GM23338 (cell line): ENCODE measurements at regions not wholly inside any gene's neighbourhood (a gene's known extent, or its start where the extent isn't known, plus 50 kb on each side); places are given as distances from the start of the nearest gene placed in this dataset.

Experiments
- ATAC-seq: fragments of 200-7000 bp; cut with Tn5 transposase; 3 replicates; pipeline ENCODE4 v1.9.1; 2020
- DNase-seq: peaks from one replicate; pipeline ENCODE4 v3.0.0-alpha.2; 2015; ENCODE audit warnings: low spot score
- H2AFZ ChIP-seq: fragments of 200-600 bp; sonication (generic); 2 replicates; pipeline ENCODE4 v1.8.0; 2016; ENCODE audit warnings: antibody characterized with exemption, mild to moderate bottlenecking, moderate library complexity
- H3F3A ChIP-seq: fragments of 200-600 bp; sonication (generic); replicated peaks from 2 replicates; pipeline ENCODE4 v1.8.0; 2017; ENCODE audit warnings: antibody characterized with exemption, mixed run types, low read depth
- H3K27ac ChIP-seq: fragments of 200-600 bp; sonication (generic); 2 replicates; pipeline ENCODE4 v1.6.1; 2016; ENCODE audit warnings: low read depth
- H3K27me3 ChIP-seq: fragments of 200-600 bp; sonication (generic); 2 replicates; pipeline ENCODE4 v1.8.0; 2016; ENCODE audit warnings: mild to moderate bottlenecking, mixed run types, moderate library complexity; ENCODE audit not compliant: insufficient read depth
- H3K36me3 ChIP-seq: fragments of 200-600 bp; sonication (generic); 2 replicates; pipeline ENCODE4 v1.8.0; 2016; ENCODE audit warnings: mild to moderate bottlenecking; ENCODE audit not compliant: insufficient read depth
- H3K4me1 ChIP-seq: fragments of 200-600 bp; sonication (generic); 2 replicates; pipeline ENCODE4 v1.8.0; 2016; ENCODE audit warnings: mild to moderate bottlenecking, moderate library complexity; ENCODE audit not compliant: insufficient read depth
- H3K4me2 ChIP-seq: fragments of 200-600 bp; sonication (generic); 2 replicates; pipeline ENCODE4 v1.7.1; 2017; ENCODE audit warnings: mixed run types
- H3K4me3 ChIP-seq: fragments of 200-600 bp; sonication (generic); 2 replicates; pipeline ENCODE4 v1.6.1; 2016; ENCODE audit warnings: mixed run types
- H3K79me2 ChIP-seq: fragments of 200-600 bp; sonication (generic); replicated peaks from 2 replicates; pipeline ENCODE4 v1.8.0; 2017; ENCODE audit warnings: mild to moderate bottlenecking; ENCODE audit not compliant: insufficient read depth
- H3K9me2 ChIP-seq: fragments of 200-600 bp; sonication (generic); 2 replicates; pipeline ENCODE4 v1.8.0; 2017; ENCODE audit not compliant: insufficient read depth
- H4K20me1 ChIP-seq: fragments of 200-600 bp; sonication (generic); replicated peaks from 2 replicates; pipeline ENCODE4 v1.8.0; 2017; ENCODE audit warnings: mild to moderate bottlenecking; ENCODE audit not compliant: insufficient read depth
- H3K27ac Mint-ChIP-seq: 2 replicates; pipeline ENCODE4 v1.8.0; 2020; ENCODE audit warnings: inconsistent platforms, mild to moderate bottlenecking, moderate library complexity, mixed read lengths
- H3K27me3 Mint-ChIP-seq: 3 replicates; pipeline ENCODE4 v1.8.0; 2022; ENCODE audit warnings: low read depth, mild to moderate bottlenecking, moderate library complexity, mixed read lengths, inconsistent platforms; ENCODE audit not compliant: insufficient read depth, poor library complexity
- H3K36me3 Mint-ChIP-seq: 3 replicates; pipeline ENCODE4 v1.8.0; 2021; ENCODE audit warnings: low read depth, mild to moderate bottlenecking, inconsistent platforms, moderate library complexity, mixed read lengths
- H3K4me1 Mint-ChIP-seq: 3 replicates; pipeline ENCODE4 v1.8.0; 2020; ENCODE audit warnings: mild to moderate bottlenecking, inconsistent platforms, mixed read lengths
- H3K4me3 Mint-ChIP-seq: 3 replicates; pipeline ENCODE4 v1.8.0; 2021; ENCODE audit warnings: moderate library complexity, mild to moderate bottlenecking, inconsistent platforms, mixed read lengths
- H3K9me3 Mint-ChIP-seq: 3 replicates; pipeline ENCODE4 v1.8.0; 2020; ENCODE audit warnings: moderate library complexity, mild to moderate bottlenecking, inconsistent platforms, mixed read lengths
- EZH2phosphoT487 ChIP-seq: fragments of 200-600 bp; sonication (generic); IDR thresholded peaks from one replicate; pipeline ENCODE4 v1.8.1; 2018; ENCODE audit warnings: antibody characterized with exemption; ENCODE audit not compliant: unreplicated experiment
- NANOG ChIP-seq: IDR thresholded peaks from 2 replicates; pipeline ENCODE4 v1.6.1; 2016; ENCODE audit warnings: antibody characterized with exemption, borderline replicate concordance
- POLR2AphosphoS5 ChIP-seq: IDR thresholded peaks from 2 replicates; pipeline ENCODE4 v1.6.1; 2016; ENCODE audit warnings: antibody characterized with exemption, low read depth
- STAT1 ChIP-seq: IDR thresholded peaks from one replicate; pipeline ENCODE4 v1.6.1; 2016; ENCODE audit warnings: antibody characterized with exemption; ENCODE audit not compliant: unreplicated experiment
- TF ChIP-seq, protein P1 (sequence below): fragments of 250-450 bp; sonication (Bioruptor Pico); IDR thresholded peaks from 2 replicates; pipeline ENCODE4 v1.5.0; 2020; ENCODE audit warnings: mild to moderate bottlenecking, moderate library complexity
- TF ChIP-seq, protein P2 (sequence below): IDR thresholded peaks from one replicate; pipeline ENCODE4 v1.6.1; 2018; ENCODE audit warnings: antibody characterized with exemption; ENCODE audit not compliant: unreplicated experiment

DNA sequence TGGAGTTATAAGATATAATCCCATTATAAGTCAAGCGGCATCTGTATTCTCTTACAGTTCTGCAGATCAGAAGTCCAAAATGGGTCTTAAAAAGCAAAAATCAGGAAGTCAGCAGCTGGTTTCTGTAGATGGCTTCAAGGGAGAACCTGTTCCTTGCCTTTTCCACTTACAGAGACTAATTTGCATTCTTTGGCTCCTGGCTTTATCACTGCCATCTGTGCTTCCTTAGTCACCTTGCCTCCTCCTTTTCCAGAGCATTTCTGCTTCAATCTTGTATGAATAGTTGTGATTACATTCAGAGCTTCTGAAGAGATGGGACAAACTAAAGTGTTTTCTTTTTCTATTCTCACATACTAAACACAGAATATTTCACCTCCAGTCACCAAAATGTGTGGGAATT lies 647.3 kb upstream of the GRAMD2B start (continued):
- TF ChIP-seq, protein P1, sequence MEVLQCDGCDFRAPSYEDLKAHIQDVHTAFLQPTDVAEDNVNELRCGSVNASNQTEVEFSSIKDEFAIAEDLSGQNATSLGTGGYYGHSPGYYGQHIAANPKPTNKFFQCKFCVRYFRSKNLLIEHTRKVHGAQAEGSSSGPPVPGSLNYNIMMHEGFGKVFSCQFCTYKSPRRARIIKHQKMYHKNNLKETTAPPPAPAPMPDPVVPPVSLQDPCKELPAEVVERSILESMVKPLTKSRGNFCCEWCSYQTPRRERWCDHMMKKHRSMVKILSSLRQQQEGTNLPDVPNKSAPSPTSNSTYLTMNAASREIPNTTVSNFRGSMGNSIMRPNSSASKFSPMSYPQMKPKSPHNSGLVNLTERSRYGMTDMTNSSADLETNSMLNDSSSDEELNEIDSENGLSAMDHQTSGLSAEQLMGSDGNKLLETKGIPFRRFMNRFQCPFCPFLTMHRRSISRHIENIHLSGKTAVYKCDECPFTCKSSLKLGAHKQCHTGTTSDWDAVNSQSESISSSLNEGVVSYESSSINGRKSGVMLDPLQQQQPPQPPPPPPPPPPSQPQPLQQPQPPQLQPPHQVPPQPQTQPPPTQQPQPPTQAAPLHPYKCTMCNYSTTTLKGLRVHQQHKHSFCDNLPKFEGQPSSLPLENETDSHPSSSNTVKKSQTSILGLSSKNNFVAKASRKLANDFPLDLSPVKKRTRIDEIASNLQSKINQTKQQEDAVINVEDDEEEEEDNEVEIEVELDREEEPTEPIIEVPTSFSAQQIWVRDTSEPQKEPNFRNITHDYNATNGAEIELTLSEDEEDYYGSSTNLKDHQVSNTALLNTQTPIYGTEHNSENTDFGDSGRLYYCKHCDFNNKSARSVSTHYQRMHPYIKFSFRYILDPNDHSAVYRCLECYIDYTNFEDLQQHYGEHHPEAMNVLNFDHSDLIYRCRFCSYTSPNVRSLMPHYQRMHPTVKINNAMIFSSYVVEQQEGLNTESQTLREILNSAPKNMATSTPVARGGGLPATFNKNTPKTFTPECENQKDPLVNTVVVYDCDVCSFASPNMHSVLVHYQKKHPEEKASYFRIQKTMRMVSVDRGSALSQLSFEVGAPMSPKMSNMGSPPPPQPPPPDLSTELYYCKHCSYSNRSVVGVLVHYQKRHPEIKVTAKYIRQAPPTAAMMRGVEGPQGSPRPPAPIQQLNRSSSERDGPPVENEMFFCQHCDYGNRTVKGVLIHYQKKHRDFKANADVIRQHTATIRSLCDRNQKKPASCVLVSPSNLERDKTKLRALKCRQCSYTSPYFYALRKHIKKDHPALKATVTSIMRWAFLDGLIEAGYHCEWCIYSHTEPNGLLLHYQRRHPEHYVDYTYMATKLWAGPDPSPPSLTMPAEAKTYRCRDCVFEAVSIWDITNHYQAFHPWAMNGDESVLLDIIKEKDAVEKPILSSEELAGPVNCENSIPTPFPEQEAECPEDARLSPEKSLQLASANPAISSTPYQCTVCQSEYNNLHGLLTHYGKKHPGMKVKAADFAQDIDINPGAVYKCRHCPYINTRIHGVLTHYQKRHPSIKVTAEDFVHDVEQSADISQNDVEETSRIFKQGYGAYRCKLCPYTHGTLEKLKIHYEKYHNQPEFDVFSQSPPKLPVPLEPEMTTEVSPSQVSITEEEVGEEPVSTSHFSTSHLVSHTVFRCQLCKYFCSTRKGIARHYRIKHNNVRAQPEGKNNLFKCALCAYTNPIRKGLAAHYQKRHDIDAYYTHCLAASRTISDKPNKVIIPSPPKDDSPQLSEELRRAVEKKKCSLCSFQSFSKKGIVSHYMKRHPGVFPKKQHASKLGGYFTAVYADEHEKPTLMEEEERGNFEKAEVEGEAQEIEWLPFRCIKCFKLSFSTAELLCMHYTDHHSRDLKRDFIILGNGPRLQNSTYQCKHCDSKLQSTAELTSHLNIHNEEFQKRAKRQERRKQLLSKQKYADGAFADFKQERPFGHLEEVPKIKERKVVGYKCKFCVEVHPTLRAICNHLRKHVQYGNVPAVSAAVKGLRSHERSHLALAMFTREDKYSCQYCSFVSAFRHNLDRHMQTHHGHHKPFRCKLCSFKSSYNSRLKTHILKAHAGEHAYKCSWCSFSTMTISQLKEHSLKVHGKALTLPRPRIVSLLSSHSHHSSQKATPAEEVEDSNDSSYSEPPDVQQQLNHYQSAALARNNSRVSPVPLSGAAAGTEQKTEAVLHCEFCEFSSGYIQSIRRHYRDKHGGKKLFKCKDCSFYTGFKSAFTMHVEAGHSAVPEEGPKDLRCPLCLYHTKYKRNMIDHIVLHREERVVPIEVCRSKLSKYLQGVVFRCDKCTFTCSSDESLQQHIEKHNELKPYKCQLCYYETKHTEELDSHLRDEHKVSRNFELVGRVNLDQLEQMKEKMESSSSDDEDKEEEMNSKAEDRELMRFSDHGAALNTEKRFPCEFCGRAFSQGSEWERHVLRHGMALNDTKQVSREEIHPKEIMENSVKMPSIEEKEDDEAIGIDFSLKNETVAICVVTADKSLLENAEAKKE, result no peak
- TF ChIP-seq EZH2phosphoT487 (no peak), NANOG (no peak), POLR2AphosphoS5 (no peak)
- TF ChIP-seq, protein P2, sequence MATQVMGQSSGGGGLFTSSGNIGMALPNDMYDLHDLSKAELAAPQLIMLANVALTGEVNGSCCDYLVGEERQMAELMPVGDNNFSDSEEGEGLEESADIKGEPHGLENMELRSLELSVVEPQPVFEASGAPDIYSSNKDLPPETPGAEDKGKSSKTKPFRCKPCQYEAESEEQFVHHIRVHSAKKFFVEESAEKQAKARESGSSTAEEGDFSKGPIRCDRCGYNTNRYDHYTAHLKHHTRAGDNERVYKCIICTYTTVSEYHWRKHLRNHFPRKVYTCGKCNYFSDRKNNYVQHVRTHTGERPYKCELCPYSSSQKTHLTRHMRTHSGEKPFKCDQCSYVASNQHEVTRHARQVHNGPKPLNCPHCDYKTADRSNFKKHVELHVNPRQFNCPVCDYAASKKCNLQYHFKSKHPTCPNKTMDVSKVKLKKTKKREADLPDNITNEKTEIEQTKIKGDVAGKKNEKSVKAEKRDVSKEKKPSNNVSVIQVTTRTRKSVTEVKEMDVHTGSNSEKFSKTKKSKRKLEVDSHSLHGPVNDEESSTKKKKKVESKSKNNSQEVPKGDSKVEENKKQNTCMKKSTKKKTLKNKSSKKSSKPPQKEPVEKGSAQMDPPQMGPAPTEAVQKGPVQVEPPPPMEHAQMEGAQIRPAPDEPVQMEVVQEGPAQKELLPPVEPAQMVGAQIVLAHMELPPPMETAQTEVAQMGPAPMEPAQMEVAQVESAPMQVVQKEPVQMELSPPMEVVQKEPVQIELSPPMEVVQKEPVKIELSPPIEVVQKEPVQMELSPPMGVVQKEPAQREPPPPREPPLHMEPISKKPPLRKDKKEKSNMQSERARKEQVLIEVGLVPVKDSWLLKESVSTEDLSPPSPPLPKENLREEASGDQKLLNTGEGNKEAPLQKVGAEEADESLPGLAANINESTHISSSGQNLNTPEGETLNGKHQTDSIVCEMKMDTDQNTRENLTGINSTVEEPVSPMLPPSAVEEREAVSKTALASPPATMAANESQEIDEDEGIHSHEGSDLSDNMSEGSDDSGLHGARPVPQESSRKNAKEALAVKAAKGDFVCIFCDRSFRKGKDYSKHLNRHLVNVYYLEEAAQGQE, result no peak

DNA sequence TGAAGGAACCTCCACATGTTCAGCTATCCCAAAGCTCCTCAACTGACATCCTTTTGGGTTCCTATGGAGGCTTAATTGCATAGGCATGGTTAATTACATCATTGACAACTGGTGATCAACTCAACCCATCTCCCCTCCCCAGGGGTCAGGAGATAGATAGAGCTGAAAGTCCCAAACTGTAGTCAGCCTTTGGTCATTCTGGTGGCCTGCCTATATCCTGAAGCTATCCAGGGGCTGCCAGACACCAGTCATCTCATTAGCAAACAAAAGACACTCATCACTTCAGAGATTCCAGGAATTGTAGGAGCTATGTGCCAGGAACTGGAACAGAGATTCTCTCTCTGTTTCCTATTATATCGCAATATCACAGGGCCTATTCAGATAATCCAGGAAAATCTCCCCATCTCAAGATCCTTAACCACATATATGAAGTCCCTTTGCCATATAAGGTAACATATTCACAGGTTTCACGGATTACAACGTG lies 646.5 kb upstream of the GRAMD2B start:
- Mint-ChIP-seq H3K36me3 (no peaks in the 10 kb centered on the region), H3K27me3 (no peaks in the 10 kb centered on the region), H3K4me3 (no peak overlapping the region), H3K27ac (no peak overlapping the region), H3K4me1 (no peaks in the 10 kb centered on the region; the same call in 2 of the 3 replicates), H3K9me3 (no peaks in the 10 kb centered on the region)
- no peak overlapping the region for H3K4me3 ChIP-seq
- no peak overlapping the region for H3K4me2 ChIP-seq
- TF ChIP-seq, protein P2, result no peak
- TF ChIP-seq POLR2AphosphoS5 (no peak), STAT1 (no peak), NANOG (no peak)
- H3K36me3 ChIP-seq, result no peaks in the 10 kb centered on the region
- no peaks in the 10 kb centered on the region for H4K20me1 ChIP-seq
- H3F3A ChIP-seq, result no peaks in the 10 kb centered on the region
- H3K27me3 ChIP-seq, result no peaks in the 10 kb centered on the region
- no peaks in the 10 kb centered on the region for H3K79me2 ChIP-seq
- H3K4me1 ChIP-seq, result no peaks in the 10 kb centered on the region
- DNase-seq, result no peak
- H3K27ac ChIP-seq, result no peak overlapping the region
- H2AFZ ChIP-seq, result no peak overlapping the region
- H3K9me2 ChIP-seq, result peaks cover 4% of the 10 kb centered on the region; the same call in 1 of the 2 replicates
- no peak for ATAC-seq
